Neural cell (in vitro differentiated cells): ENCODE measurements at regions not wholly inside any gene's neighbourhood (a gene's known extent, or its start where the extent isn't known, plus 50 kb on each side); places are given as distances from the start of the nearest gene placed in this dataset.

Experiments
- H2AFZ ChIP-seq: fragments of 200-600, 300-800 bp; sonication (generic), shearing (Covaris generic); 2 replicates; pipeline ENCODE4 v1.6.0; 2014; ENCODE audit warnings: low read depth, mild to moderate bottlenecking, antibody characterized with exemption, low read length, moderate library complexity
- H3F3A ChIP-seq: fragments of 200-600 bp; shearing (Covaris generic); 2 replicates; pipeline ENCODE4 v1.6.1; 2016; ENCODE audit warnings: mild to moderate bottlenecking, moderate library complexity, mixed read lengths, antibody characterized with exemption, low read length; ENCODE audit not compliant: insufficient read depth, poor library complexity, severe bottlenecking
- H3K27ac ChIP-seq: fragments of 200-600, 300-800 bp; sonication (generic), shearing (Covaris generic); 2 replicates; pipeline ENCODE4 v1.5.1; 2014; ENCODE audit warnings: mild to moderate bottlenecking, low read length, moderate library complexity
- H3K27me3 ChIP-seq: fragments of 300-800, 200-600 bp; sonication (generic), shearing (Covaris generic); 2 replicates; pipeline ENCODE4 v1.6.0; 2014; ENCODE audit warnings: mild to moderate bottlenecking, low read depth, low read length, moderate library complexity; ENCODE audit not compliant: insufficient read depth
- H3K36me3 ChIP-seq: fragments of 300-800, 200-600 bp; sonication (generic), shearing (Covaris generic); 2 replicates; pipeline ENCODE4 v1.5.1; 2014; ENCODE audit warnings: mild to moderate bottlenecking, antibody characterized with exemption, low read length, moderate library complexity; ENCODE audit not compliant: insufficient read depth
- H3K4me2 ChIP-seq: fragments of 300-800, 200-600 bp; sonication (generic), shearing (Covaris generic); 2 replicates; pipeline ENCODE4 v1.6.0; 2014; ENCODE audit warnings: mild to moderate bottlenecking, low read length
- H3K4me3 ChIP-seq: fragments of 300-800, 200-600 bp; sonication (generic), shearing (Covaris generic); 2 replicates; pipeline ENCODE4 v1.5.1; 2014; ENCODE audit warnings: mild to moderate bottlenecking, low read length, moderate library complexity
- H3K79me2 ChIP-seq: fragments of 200-600 bp; shearing (Covaris generic); replicated peaks from 2 replicates; pipeline ENCODE4 v1.6.0; 2014; ENCODE audit warnings: mild to moderate bottlenecking, low read length, moderate library complexity; ENCODE audit not compliant: insufficient read depth
- H3K9ac ChIP-seq: fragments of 300-800, 200-600 bp; sonication (generic), shearing (Covaris generic); 2 replicates; pipeline ENCODE4 v1.6.1; 2016; ENCODE audit warnings: mild to moderate bottlenecking, low read length, mixed read lengths
- H3K9me2 ChIP-seq: fragments of 200-600 bp; shearing (Covaris generic); 2 replicates; pipeline ENCODE4 v1.6.1; 2016; ENCODE audit warnings: mild to moderate bottlenecking, low read length, mixed read lengths; ENCODE audit not compliant: insufficient read depth
- H3K9me3 ChIP-seq: fragments of 200-600, 300-800 bp; sonication (generic), shearing (Covaris generic); 2 replicates; pipeline ENCODE4 v1.6.1; 2016; ENCODE audit warnings: mild to moderate bottlenecking, mixed run types, low read length, moderate library complexity, mixed read lengths
- H4K20me1 ChIP-seq: fragments of 200-600 bp; shearing (Covaris generic); 2 replicates; pipeline ENCODE4 v1.6.1; 2016; ENCODE audit warnings: mild to moderate bottlenecking, mixed run types; ENCODE audit not compliant: insufficient read depth
- CTCF ChIP-seq: fragments of 450-650 bp; IDR thresholded peaks from 2 replicates; pipeline ENCODE4 v1.5.1; 2014; ENCODE audit warnings: antibody characterized with exemption, mild to moderate bottlenecking, moderate library complexity; ENCODE audit not compliant: poor library complexity, severe bottlenecking
- EP300 ChIP-seq: fragments of 450-650 bp; conservative IDR thresholded peaks from 2 replicates; pipeline ENCODE4 v1.6.1; 2014; ENCODE audit warnings: antibody characterized with exemption, mild to moderate bottlenecking, moderate library complexity; ENCODE audit not compliant: poor library complexity, severe bottlenecking
- EZH2 ChIP-seq: fragments of 200-600, 300-800 bp; shearing (Covaris generic), sonication (generic); IDR thresholded peaks from 2 replicates; pipeline ENCODE4 v1.6.1; 2014; ENCODE audit warnings: antibody characterized with exemption, low read length, borderline replicate concordance, mild to moderate bottlenecking; ENCODE audit not compliant: insufficient read depth, poor library complexity, severe bottlenecking
- MXI1 ChIP-seq: fragments of 450-650 bp; conservative IDR thresholded peaks from 2 replicates; pipeline ENCODE4 v1.6.1; 2014; ENCODE audit warnings: antibody characterized with exemption, mild to moderate bottlenecking; ENCODE audit not compliant: poor library complexity, severe bottlenecking
- POLR2AphosphoS5 ChIP-seq: IDR thresholded peaks from 2 replicates; pipeline ENCODE4 v1.6.1; 2012
- RAD21 ChIP-seq: fragments of 450-650 bp; conservative IDR thresholded peaks from 2 replicates; pipeline ENCODE4 v1.6.1; 2014; ENCODE audit warnings: antibody characterized with exemption, mild to moderate bottlenecking, moderate library complexity
- REST ChIP-seq: IDR thresholded peaks from 2 replicates; pipeline ENCODE4 v1.6.1; 2012; ENCODE audit warnings: borderline replicate concordance
- SMC3 ChIP-seq: fragments of 450-650 bp; conservative IDR thresholded peaks from 2 replicates; pipeline ENCODE4 v1.6.1; 2014; ENCODE audit warnings: antibody characterized with exemption, mild to moderate bottlenecking, moderate library complexity; ENCODE audit not compliant: poor library complexity
- TAF1 ChIP-seq: IDR thresholded peaks from 2 replicates; pipeline ENCODE4 v1.6.1; 2012; ENCODE audit warnings: low read depth

- TF ChIP-seq RAD21, result no peak
- TF ChIP-seq EZH2, result no peak
- no peak for TF ChIP-seq MXI1
- no peak for TF ChIP-seq CTCF
- TF ChIP-seq REST, result no peak
- no peak for TF ChIP-seq POLR2AphosphoS5
- no peak for TF ChIP-seq EP300
- no peak for TF ChIP-seq SMC3
- no peak for TF ChIP-seq TAF1
- Histone ChIP-seq H3K4me2 (no peak overlapping the region), H3K27me3 (no peaks in the 10 kb centered on the region), H3K9ac (no peak overlapping the region), H3K27ac (no peak overlapping the region), H4K20me1 (no peaks in the 10 kb centered on the region), H3K9me2 (no peaks in the 10 kb centered on the region), H3K36me3 (no peaks in the 10 kb centered on the region), H2AFZ (no peak overlapping the region), H3K79me2 (no peaks in the 10 kb centered on the region), H3K4me3 (no peak overlapping the region), H3K9me3 (no peaks in the 10 kb centered on the region), H3F3A (no peaks in the 10 kb centered on the region)
Observed at GRCh38 chr22:49011379-49011768, 816.3 kb downstream of the BRD1 start.

GRCh38 chr22:49010901-49011300 lies 816.8 kb downstream of the BRD1 start:
- no peak overlapping the region for H3K27ac ChIP-seq
- H3K9me3 ChIP-seq, result no peaks in the 10 kb centered on the region
- no peaks in the 10 kb centered on the region for H3K36me3 ChIP-seq
- no peaks in the 10 kb centered on the region for H4K20me1 ChIP-seq
- H3K4me3 ChIP-seq, result no peak overlapping the region
- H3K4me2 ChIP-seq, result no peak overlapping the region
- no peak overlapping the region for H2AFZ ChIP-seq
- H3K27me3 ChIP-seq, result no peaks in the 10 kb centered on the region
- no peaks in the 10 kb centered on the region for H3K79me2 ChIP-seq
- H3K9ac ChIP-seq, result no peak overlapping the region
- no peaks in the 10 kb centered on the region for H3F3A ChIP-seq
- TF ChIP-seq EZH2 (no peak), CTCF (no peak), SMC3 (no peak), TAF1 (no peak), MXI1 (no peak), REST (no peak), EP300 (no peak), POLR2AphosphoS5 (no peak), RAD21 (no peak)
- no peaks in the 10 kb centered on the region for H3K9me2 ChIP-seq
